Renal cortical epithelial cell (primary cell): ENCODE measurements at regions not wholly inside any gene's neighbourhood (a gene's known extent, or its start where the extent isn't known, plus 50 kb on each side); places are given as distances from the start of the nearest gene placed in this dataset.

Experiments used
- DNase-seq: peaks from one replicate; pipeline ENCODE4 v3.0.0-alpha.2; 2011; ENCODE audit warnings: low read depth

GRCh38 chr7:54810401-54810800 is 51.4 kb upstream of the SEC61G start:
- no peak for DNase-seq

- peak; percentile 49 for DNase-seq
Observed at GRCh38 chr7:54811041-54811845, 52.2 kb upstream of the SEC61G start.

GRCh38 chr7:54811846-54812254 is 52.8 kb upstream of the SEC61G start:
- no peak for DNase-seq

GRCh38 chr7:54812756-54813322 is 53.8 kb upstream of the SEC61G start:
- peak; percentile 85 for DNase-seq

GRCh38 chr7:54813398-54813797 is 54.4 kb upstream of the SEC61G start:
- no peak for DNase-seq

- DNase-seq: peak; percentile 84
Observed at GRCh38 chr7:54814401-54814800, 55.4 kb upstream of the SEC61G start.

- DNase-seq: no peak
Observed at GRCh38 chr7:54817152-54817551, 58.1 kb upstream of the SEC61G start.

GRCh38 chr7:54823776-54824175 is 64.8 kb upstream of the SEC61G start:
- no peak for DNase-seq

GRCh38 chr7:54824655-54825054 is 65.6 kb upstream of the SEC61G start:
- no peak for DNase-seq

- DNase-seq: no peak
Observed at GRCh38 chr7:54825368-54825767, 66.4 kb upstream of the SEC61G start.

- no peak for DNase-seq
Observed at GRCh38 chr7:54827734-54828133, 68.7 kb upstream of the SEC61G start.

GRCh38 chr7:54831046-54831643 is 72.1 kb upstream of the SEC61G start:
- no peak for DNase-seq

- DNase-seq: peak; percentile 75
Observed at GRCh38 chr7:54831644-54832095, 72.7 kb upstream of the SEC61G start.

- DNase-seq: peak; percentile 55
Observed at GRCh38 chr7:54833001-54833467, 74.0 kb upstream of the SEC61G start.

GRCh38 chr7:54837168-54837567 is 78.2 kb upstream of the SEC61G start:
- no peak for DNase-seq

GRCh38 chr7:54837761-54838160 is 78.8 kb upstream of the SEC61G start:
- no peak for DNase-seq

GRCh38 chr7:54838175-54838910 is 79.3 kb upstream of the SEC61G start:
- peak; percentile 76 for DNase-seq

GRCh38 chr7:54839575-54840213 is 80.7 kb upstream of the SEC61G start:
- peak; percentile 45 for DNase-seq

- no peak for DNase-seq
Observed at GRCh38 chr7:54841772-54842697, 83.0 kb upstream of the SEC61G start.

GRCh38 chr7:54843841-54844355 is 84.9 kb upstream of the SEC61G start:
- peak; percentile 76 for DNase-seq
